Endothelial cell of umbilical vein (primary cell): ENCODE measurements at regions not wholly inside any gene's neighbourhood (a gene's known extent, or its start where the extent isn't known, plus 50 kb on each side); places are given as distances from the start of the nearest gene placed in this dataset.

ENCODE experiments used
- CTCF ChIP-seq, 2 donors: IDR thresholded peaks; 1 replicate in 1 of 2; 2 replicates in 1 of 2; pipeline ENCODE4 v1.5.1; 2011; ENCODE audit warnings: low read length in 2 of 2, mild to moderate bottlenecking in 2 of 2, moderate library complexity in 2 of 2, control low read depth in 1 of 2, inconsistent platforms in 1 of 2, low read depth in 1 of 2; ENCODE audit not compliant: insufficient read depth in 1 of 2; ENCODE audit errors: extremely low read depth in 1 of 2
- EZH2 ChIP-seq: IDR thresholded peaks from 2 replicates; pipeline ENCODE4 v1.6.1; 2012; ENCODE audit warnings: borderline replicate concordance, low read depth, mild to moderate bottlenecking, moderate library complexity, low read length, inconsistent platforms; ENCODE audit not compliant: severe bottlenecking
- GATA2 ChIP-seq: IDR thresholded peaks from 2 replicates; pipeline ENCODE4 v1.7.0; 2011; ENCODE audit warnings: low read depth, mild to moderate bottlenecking, moderate library complexity, mixed read lengths, low read length; ENCODE audit not compliant: insufficient read length, insufficient read depth
- JUN ChIP-seq: IDR thresholded peaks from 2 replicates; pipeline ENCODE4 v1.6.1; 2011; ENCODE audit warnings: borderline replicate concordance, low read depth; ENCODE audit not compliant: insufficient read length, insufficient read depth
- MAX ChIP-seq: IDR thresholded peaks from 2 replicates; pipeline ENCODE4 v1.6.1; 2011; ENCODE audit not compliant: insufficient read depth, insufficient read length
- MYC ChIP-seq: IDR thresholded peaks from one replicate; pipeline ENCODE4 v1.6.1; 2011; ENCODE audit warnings: mild to moderate bottlenecking, low read depth, low read length
- POLR2A ChIP-seq: IDR thresholded peaks from 2 replicates; pipeline ENCODE4 v1.6.1; 2012; ENCODE audit warnings: low read depth, mild to moderate bottlenecking, control low read depth, low read length
- POLR2AphosphoS5 ChIP-seq: IDR thresholded peaks from 2 replicates; pipeline ENCODE4 v1.6.1; 2012; ENCODE audit warnings: low read depth, mild to moderate bottlenecking, control low read depth, low read length, moderate library complexity; ENCODE audit not compliant: insufficient read depth

- TF ChIP-seq EZH2 = no peak
- TF ChIP-seq GATA2 = no peak
- no peak for TF ChIP-seq CTCF (IDR thresholded peaks at IDR 0.05; ENCODE audit: extremely low read depth in 1 of 2, insufficient read depth in 1 of 2, low read depth in 1 of 2, low read length in 2 of 2)
- no peak for TF ChIP-seq JUN
- no peak for TF ChIP-seq POLR2A
- TF ChIP-seq MAX = no peak
- no peak for TF ChIP-seq MYC
- TF ChIP-seq POLR2AphosphoS5 = no peak
Measured at GRCh38 chr4:136935871-136936270, 596.4 kb downstream of the PCDH18 start.
